Astrocyte (in vitro differentiated cells and primary cell): ENCODE measurements at regions not wholly inside any gene's neighbourhood (a gene's known extent, or its start where the extent isn't known, plus 50 kb on each side); places are given as distances from the start of the nearest gene placed in this dataset.

ENCODE experiments used
- EZH2 ChIP-seq: IDR thresholded peaks from 2 replicates; pipeline ENCODE4 v1.6.1; 2012; ENCODE audit warnings: mild to moderate bottlenecking, low read length, inconsistent platforms; ENCODE audit not compliant: insufficient read depth
- TF ChIP-seq, protein P1 (sequence below): IDR thresholded peaks from 2 replicates; pipeline ENCODE4 v1.5.1; 2011; ENCODE audit warnings: low read depth, mild to moderate bottlenecking, inconsistent platforms, low read length, moderate library complexity; ENCODE audit not compliant: insufficient read depth

DNA sequence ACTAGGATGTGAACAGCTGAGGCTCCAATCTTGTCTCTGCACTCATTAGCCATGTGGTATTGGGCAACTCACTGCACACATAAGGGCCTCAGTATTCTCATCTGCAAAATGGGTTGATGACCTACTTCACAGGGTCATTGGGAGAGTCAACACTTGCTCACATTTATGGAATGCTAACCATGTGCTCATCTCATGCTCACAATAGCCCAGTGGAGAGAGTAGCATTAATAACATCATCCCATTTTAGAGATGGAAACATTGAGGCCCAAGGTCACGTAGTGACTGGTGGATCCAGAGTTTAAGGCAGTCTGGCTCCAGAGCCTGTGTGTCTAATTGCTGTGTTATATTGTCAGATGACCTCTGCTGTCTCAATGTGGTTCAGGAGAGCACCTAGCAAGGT, 270.2 kb upstream of the SRRM4 start:
- TF ChIP-seq, protein P1, sequence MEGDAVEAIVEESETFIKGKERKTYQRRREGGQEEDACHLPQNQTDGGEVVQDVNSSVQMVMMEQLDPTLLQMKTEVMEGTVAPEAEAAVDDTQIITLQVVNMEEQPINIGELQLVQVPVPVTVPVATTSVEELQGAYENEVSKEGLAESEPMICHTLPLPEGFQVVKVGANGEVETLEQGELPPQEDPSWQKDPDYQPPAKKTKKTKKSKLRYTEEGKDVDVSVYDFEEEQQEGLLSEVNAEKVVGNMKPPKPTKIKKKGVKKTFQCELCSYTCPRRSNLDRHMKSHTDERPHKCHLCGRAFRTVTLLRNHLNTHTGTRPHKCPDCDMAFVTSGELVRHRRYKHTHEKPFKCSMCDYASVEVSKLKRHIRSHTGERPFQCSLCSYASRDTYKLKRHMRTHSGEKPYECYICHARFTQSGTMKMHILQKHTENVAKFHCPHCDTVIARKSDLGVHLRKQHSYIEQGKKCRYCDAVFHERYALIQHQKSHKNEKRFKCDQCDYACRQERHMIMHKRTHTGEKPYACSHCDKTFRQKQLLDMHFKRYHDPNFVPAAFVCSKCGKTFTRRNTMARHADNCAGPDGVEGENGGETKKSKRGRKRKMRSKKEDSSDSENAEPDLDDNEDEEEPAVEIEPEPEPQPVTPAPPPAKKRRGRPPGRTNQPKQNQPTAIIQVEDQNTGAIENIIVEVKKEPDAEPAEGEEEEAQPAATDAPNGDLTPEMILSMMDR: no peak
- TF ChIP-seq EZH2: no peak
